H1 (cell line): ENCODE measurements at regions not wholly inside any gene's neighbourhood (a gene's known extent, or its start where the extent isn't known, plus 50 kb on each side); places are given as distances from the start of the nearest gene placed in this dataset.

Experiments
- CTCF ChIA-PET: fragments of 300-600 bp; sonication (Branson Sonifier 250); formaldehyde crosslinking; loops from one replicate; lab custom pipeline; 2021; ENCODE audit not compliant: partially characterized antibody; lab: Charles Lee
- POLR2A ChIA-PET: fragments of 300-600 bp; sonication (Branson Sonifier 250); formaldehyde crosslinking; loops from one replicate; lab custom pipeline; 2021; ENCODE audit warnings: inconsistent platforms; ENCODE audit not compliant: partially characterized antibody; lab: Charles Lee
- DNase-seq, 2 experiments: peaks; one replicate each; pipeline versions ENCODE4 v3.0.0 to v3.0.0-alpha.2; 2010 to 2022; ENCODE audit warnings: low spot score in 2 of 2, low read depth in 1 of 2, mixed read lengths in 1 of 2
- FAIRE-seq: peaks from 2 replicates; lab custom pipeline; 2011; peaks lifted over from hg19 to GRCh38; lab: Jason Lieb, UNC
- H2AFZ ChIP-seq: 2 replicates; pipeline ENCODE4 v1.8.1; 2012; ENCODE audit warnings: low read length, inconsistent platforms
- H2AK5ac ChIP-seq: 2 replicates; pipeline ENCODE4 v1.6.1; 2013; ENCODE audit warnings: low read depth, low read length
- H2BK120ac ChIP-seq: replicated peaks from 2 replicates; pipeline ENCODE3; 2013; ENCODE audit warnings: low read depth, low read length, inconsistent platforms
- H2BK12ac ChIP-seq: 2 replicates; pipeline ENCODE4 v1.6.1; 2013; ENCODE audit warnings: low read depth, low read length
- H2BK15ac ChIP-seq: 2 replicates; pipeline ENCODE4 v1.6.1; 2013; ENCODE audit warnings: low read length
- H2BK20ac ChIP-seq: 2 replicates; pipeline ENCODE4 v1.6.1; 2013; ENCODE audit warnings: low read length
- H2BK5ac ChIP-seq: 2 replicates; pipeline ENCODE4 v1.6.1; 2013; ENCODE audit warnings: low read depth, low read length
- H3K14ac ChIP-seq: 2 replicates; pipeline ENCODE4 v1.6.1; 2013; ENCODE audit warnings: inconsistent platforms; ENCODE audit not compliant: insufficient read length
- H3K18ac ChIP-seq: 2 replicates; pipeline ENCODE4 v1.6.1; 2013; ENCODE audit warnings: low read length; ENCODE audit errors: extremely low read depth
- H3K23ac ChIP-seq: 2 replicates; pipeline ENCODE4 v1.6.1; 2013; ENCODE audit warnings: inconsistent platforms; ENCODE audit not compliant: insufficient read length
- H3K23me2 ChIP-seq: 2 replicates; pipeline ENCODE4 v1.6.1; 2013; ENCODE audit warnings: low read depth, low read length
- H3K27ac ChIP-seq: 2 replicates; pipeline ENCODE4 v1.6.1; 2011; ENCODE audit warnings: low read depth, low read length, inconsistent platforms
- H3K27me3 ChIP-seq, 4 experiments: replicated peaks in 1 of 4; 1 replicate in 1 of 4; 2 replicates in 3 of 4; pipeline versions ENCODE4 v1.6.1 to v1.8.1; 2011 to 2013; ENCODE audit warnings: low read length in 3 of 4, mild to moderate bottlenecking in 3 of 4, inconsistent platforms in 2 of 4, mixed read lengths in 2 of 4, moderate library complexity in 1 of 4; ENCODE audit not compliant: control insufficient read depth in 3 of 4, insufficient read depth in 3 of 4; ENCODE audit errors: extremely low read depth in 1 of 4
- H3K36me3 ChIP-seq, 4 experiments: 2 replicates each; pipeline versions ENCODE4 v1.6.1 to v1.8.1; 2011 to 2013; ENCODE audit warnings: mild to moderate bottlenecking in 4 of 4, low read length in 3 of 4, moderate library complexity in 2 of 4, control low read depth in 1 of 4, inconsistent platforms in 1 of 4; ENCODE audit not compliant: insufficient read depth in 4 of 4, control insufficient read depth in 2 of 4
- H3K4ac ChIP-seq: replicated peaks from 2 replicates; pipeline ENCODE3; 2013; ENCODE audit warnings: low read length, low read depth, mixed read lengths, inconsistent platforms; ENCODE audit not compliant: insufficient read length
- H3K4me1 ChIP-seq, 4 experiments: replicated peaks in 1 of 4; 1 replicate in 1 of 4; 2 replicates in 3 of 4; pipeline versions ENCODE4 v1.6.1 to v1.8.1; 2011 to 2013; ENCODE audit warnings: low read length in 3 of 4, inconsistent platforms in 2 of 4, mixed read lengths in 1 of 4; ENCODE audit not compliant: insufficient read depth in 4 of 4, control insufficient read depth in 3 of 4
- H3K4me2 ChIP-seq, 2 experiments: 2 replicates each; pipeline versions ENCODE4 v1.6.1 to v1.8.1; 2011 to 2013; ENCODE audit warnings: low read depth in 2 of 2, low read length in 2 of 2, control low read depth in 1 of 2, inconsistent platforms in 1 of 2, mild to moderate bottlenecking in 1 of 2; ENCODE audit not compliant: insufficient read depth in 1 of 2
- H3K4me3 ChIP-seq, 4 experiments: fragments of 200-600, 300-600 bp in 1 of 4; sonication (generic), shearing (Covaris generic), sonication (Bioruptor Twin) in 1 of 4; 2 replicates each; pipeline versions ENCODE4 v1.5.1 to v1.8.1; 2011 to 2016; ENCODE audit warnings: low read length in 4 of 4, low read depth in 3 of 4, control low read depth in 2 of 4, inconsistent platforms in 2 of 4, mild to moderate bottlenecking in 2 of 4, mixed read lengths in 1 of 4, moderate library complexity in 1 of 4; ENCODE audit not compliant: insufficient read depth in 2 of 4; ENCODE audit errors: extremely low read depth in 1 of 4
- H3K56ac ChIP-seq: replicated peaks from 2 replicates; pipeline ENCODE3; 2013; ENCODE audit warnings: low read depth, mild to moderate bottlenecking, mixed read lengths, low read length, inconsistent platforms; ENCODE audit not compliant: insufficient read length
- H3K79me1 ChIP-seq: 2 replicates; pipeline ENCODE4 v1.6.1; 2013; ENCODE audit warnings: low read depth, low read length, control low read depth
- H3K79me2 ChIP-seq, 2 experiments: 2 replicates each; pipeline versions ENCODE4 v1.6.1 to v1.8.1; 2012 to 2013; ENCODE audit warnings: low read length in 2 of 2, mild to moderate bottlenecking in 2 of 2, inconsistent platforms in 1 of 2; ENCODE audit not compliant: insufficient read depth in 2 of 2, control insufficient read depth in 1 of 2
- H3K9ac ChIP-seq, 4 experiments: replicated peaks in 1 of 4; 1 replicate in 1 of 4; 2 replicates in 3 of 4; pipeline versions ENCODE4 v1.6.1 to v1.8.1; 2011 to 2013; ENCODE audit warnings: low read depth in 3 of 4, low read length in 3 of 4, control low read depth in 2 of 4, mild to moderate bottlenecking in 2 of 4, moderate library complexity in 2 of 4, inconsistent platforms in 1 of 4; ENCODE audit errors: extremely low read depth in 1 of 4
- H3K9me3 ChIP-seq, 2 experiments: 2 replicates each; pipeline versions ENCODE4 v1.6.1 to v1.8.1; 2012 to 2013; ENCODE audit warnings: mild to moderate bottlenecking in 2 of 2, moderate library complexity in 2 of 2, control low read depth in 1 of 2, inconsistent platforms in 1 of 2, low read depth in 1 of 2, low read length in 1 of 2, mixed read lengths in 1 of 2; ENCODE audit not compliant: insufficient read depth in 2 of 2
- H4K20me1 ChIP-seq, 2 experiments: replicated peaks in 1 of 2; 2 replicates each; pipeline versions ENCODE3 to v1.8.1; 2011 to 2013; ENCODE audit warnings: inconsistent platforms in 2 of 2, low read length in 2 of 2, mild to moderate bottlenecking in 1 of 2; ENCODE audit not compliant: insufficient read depth in 2 of 2, control insufficient read depth in 1 of 2
- H4K5ac ChIP-seq: 2 replicates; pipeline ENCODE4 v1.6.1; 2013; ENCODE audit warnings: low read length, low read depth, mixed read lengths, inconsistent platforms; ENCODE audit not compliant: insufficient read length
- H4K8ac ChIP-seq: 2 replicates; pipeline ENCODE4 v1.8.0; 2013; ENCODE audit warnings: mild to moderate bottlenecking, moderate library complexity, low read length, inconsistent platforms; ENCODE audit not compliant: insufficient read depth; ENCODE audit errors: extremely low read depth
- H4K91ac ChIP-seq: replicated peaks from 2 replicates; pipeline ENCODE3; 2013; ENCODE audit warnings: low read length, mixed read lengths, inconsistent platforms; ENCODE audit not compliant: insufficient read length
- BRCA1 ChIP-seq: IDR thresholded peaks from 2 replicates; pipeline ENCODE4 v1.6.1; 2012; ENCODE audit warnings: low read depth, low read length, improper control_type of control experiment
- MAFK ChIP-seq: IDR thresholded peaks from 2 replicates; pipeline ENCODE4 v1.6.1; 2012; ENCODE audit warnings: low read depth, mild to moderate bottlenecking, improper control_type of control experiment, low read length
- RXRA ChIP-seq: IDR thresholded peaks from 2 replicates; pipeline ENCODE4 v1.6.1; 2011; ENCODE audit warnings: low read depth, mild to moderate bottlenecking, low read length, moderate library complexity; ENCODE audit not compliant: insufficient read depth
- SIX5 ChIP-seq: IDR thresholded peaks from 2 replicates; pipeline ENCODE4 v1.6.1; 2011; ENCODE audit warnings: mild to moderate bottlenecking, low read depth, low read length
- WGBS, 2 experiments: shearing (Covaris generic) in 1 of 2; methylation state at CpG; one replicate each; pipeline versions ENCODE4 v1.1.6 to v1.1.7; 2013 to 2015; ENCODE audit warnings: low lambda C conversion rate in 2 of 2, mixed read lengths in 2 of 2, inconsistent platforms in 1 of 2, low coverage in 1 of 2, missing lambda C conversion rate in 1 of 2; ENCODE audit not compliant: insufficient replicate concordance in 2 of 2, insufficient coverage in 1 of 2, insufficient read length in 1 of 2; ENCODE audit errors: extremely low coverage in 1 of 2, missing lambda C conversion rate in 1 of 2; 5-methylcytosine and 5-hydroxymethylcytosine counted together

DNA sequence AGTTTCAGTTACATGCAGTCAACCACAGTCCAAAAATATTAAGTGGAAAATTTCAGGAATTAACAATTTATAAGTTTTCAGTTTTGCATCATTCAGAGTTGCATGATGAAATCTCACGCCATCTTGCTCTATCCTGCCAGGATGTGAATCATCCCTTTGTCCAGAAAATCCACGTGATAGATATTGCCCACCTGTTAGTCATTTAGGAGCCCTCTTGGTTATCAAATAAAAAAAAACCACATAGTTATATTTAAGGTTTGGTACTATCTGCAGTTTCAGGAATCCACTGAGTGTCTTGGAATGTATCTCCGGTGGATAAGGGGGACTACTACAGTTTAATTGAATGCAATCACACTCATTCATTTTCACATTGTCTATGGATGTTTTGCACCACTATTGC is 1249.0 kb upstream of the CITED2 start:
- H3K23me2 ChIP-seq, result no peaks in the 10 kb centered on the region; the same call in 1 of the 2 replicates
- no peaks in the 10 kb centered on the region for H4K20me1 ChIP-seq
- H3K4me1 ChIP-seq, result no peaks in the 10 kb centered on the region
- no peak overlapping the region for H2BK5ac ChIP-seq
- H3K23ac ChIP-seq, result no peak overlapping the region
- no peak overlapping the region for H2BK20ac ChIP-seq
- TF ChIP-seq MAFK, result no peak
- TF ChIP-seq SIX5, result no peak
- no peak for TF ChIP-seq BRCA1
- TF ChIP-seq RXRA, result no peak
- no peak overlapping the region for H3K4me3 ChIP-seq
- no peaks in the 10 kb centered on the region for H3K79me1 ChIP-seq
- H2AFZ ChIP-seq, result no peak overlapping the region
- no peak overlapping the region for H2BK12ac ChIP-seq
- POLR2A ChIA-PET, result no interaction called here
- H3K56ac ChIP-seq, result no peak overlapping the region
- no peak overlapping the region for H2BK15ac ChIP-seq
- H2BK120ac ChIP-seq, result no peak overlapping the region
- H2AK5ac ChIP-seq, result no peak overlapping the region
- no peak overlapping the region for H3K4ac ChIP-seq
- H4K91ac ChIP-seq, result no peak overlapping the region
- no peak for DNase-seq
- no peak overlapping the region for H3K27ac ChIP-seq
- peaks cover 18 to 23% of the 10 kb centered on the region in 2 experiments for H3K9me3 ChIP-seq
- H3K18ac ChIP-seq, result no peak overlapping the region
- no peaks in the 10 kb centered on the region for H3K79me2 ChIP-seq
- CTCF ChIA-PET, result no interaction called here
- H4K8ac ChIP-seq, result no peak overlapping the region
- WGBS, 2 experiments, result 84% methylated on average over 3 of the region's 3 CpGs; no CpG with 5 or more reads in 1 of the 2 experiments
- FAIRE-seq, result no peak
- peaks cover 0 to 6% (median 0%) of the 10 kb centered on the region in 4 experiments; a peak in 1 of 8 replicates for H3K36me3 ChIP-seq
- H3K27me3 ChIP-seq, result no peaks in the 10 kb centered on the region
- H3K9ac ChIP-seq, result no peak overlapping the region
- no peak overlapping the region for H4K5ac ChIP-seq
- H3K4me2 ChIP-seq, result no peak overlapping the region
- no peak overlapping the region for H3K14ac ChIP-seq
